ENCODE measurements at regions not wholly inside any gene's neighbourhood (a gene's known extent, or its start where the extent isn't known, plus 50 kb on each side); places are given as distances from the start of the nearest gene placed in this dataset.
"Not testable (repeated sequence)": the region's sequence is repeated elsewhere in the genome, so short reads cannot be mapped to it uniquely, and the experiment has no call there.

DNA sequence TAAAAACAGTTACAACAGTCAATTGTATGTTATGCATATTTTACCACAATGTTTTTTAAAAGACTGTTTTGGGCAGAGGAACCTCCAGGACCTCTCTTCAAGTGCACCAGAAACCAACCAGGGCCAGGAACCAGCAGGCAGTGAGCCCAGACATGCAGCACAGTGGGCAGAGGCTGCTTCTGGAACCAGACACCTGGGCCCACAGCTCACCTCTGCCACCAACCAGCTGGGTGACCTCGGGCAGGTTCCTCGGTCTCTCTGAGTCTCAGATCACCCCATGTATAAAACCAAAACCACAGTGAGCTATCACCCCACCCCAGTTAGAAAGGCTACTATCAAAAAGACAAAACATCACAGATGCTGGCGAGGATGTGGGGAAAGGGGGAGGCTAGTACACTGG lies 161.0 kb downstream of the C16orf95 start:
- DNase-seq (ENCODE audit: low spot score), result no peak

DNA sequence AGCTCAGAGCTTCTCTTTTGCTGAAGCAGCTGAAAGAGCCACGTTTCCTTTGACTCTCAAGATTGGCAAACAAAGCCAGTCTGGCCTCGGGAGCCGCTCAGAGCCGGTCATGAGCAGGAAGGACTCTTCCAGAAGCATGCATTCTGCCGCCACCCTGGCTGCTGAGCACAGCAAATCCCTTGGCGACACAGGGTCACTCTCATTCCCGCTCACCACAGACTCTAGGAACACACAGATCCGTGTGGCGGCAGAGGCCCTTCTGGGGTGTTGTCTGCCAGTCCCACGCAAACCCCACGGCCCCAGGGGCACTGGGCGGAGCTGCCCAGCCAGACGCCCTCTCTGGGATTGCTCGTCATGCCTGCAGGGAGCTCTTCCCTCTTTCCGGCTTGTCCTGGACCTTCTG lies 157.0 kb downstream of the C16orf95 start:
- no peak for DNase-seq (ENCODE audit: low spot score)

DNA sequence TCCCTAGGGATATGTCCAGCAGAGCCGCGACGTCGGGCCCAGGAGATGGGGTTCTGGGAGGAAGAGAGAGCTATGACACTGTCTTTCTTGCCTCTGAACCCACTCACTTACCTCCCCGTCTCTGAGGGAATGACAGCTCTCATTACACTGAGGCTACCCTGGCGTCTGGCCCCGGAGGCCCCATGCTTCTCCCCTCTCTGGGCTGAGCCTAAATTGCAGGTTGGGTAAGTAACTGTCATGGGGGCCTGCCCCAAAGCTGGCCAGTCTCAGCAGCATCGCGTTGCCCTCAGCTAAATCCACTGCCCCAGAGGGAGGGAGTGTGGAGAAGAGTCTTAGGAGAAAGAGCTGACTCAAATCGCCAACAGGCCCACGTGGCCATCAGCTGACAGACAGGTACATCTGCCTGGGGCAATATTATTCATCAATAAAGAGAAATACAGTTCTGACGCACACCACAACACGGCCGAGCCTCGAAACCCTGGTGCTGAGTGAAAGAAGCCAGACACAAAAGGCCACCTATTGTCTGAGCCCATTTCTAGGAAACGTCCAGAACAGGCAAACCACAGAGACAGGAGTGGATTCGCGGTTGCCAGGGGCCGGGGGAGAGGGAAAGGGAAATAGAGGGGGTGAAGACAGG lies 156.4 kb downstream of the C16orf95 start:
- DNase-seq (ENCODE audit: low spot score), result no peak

DNA sequence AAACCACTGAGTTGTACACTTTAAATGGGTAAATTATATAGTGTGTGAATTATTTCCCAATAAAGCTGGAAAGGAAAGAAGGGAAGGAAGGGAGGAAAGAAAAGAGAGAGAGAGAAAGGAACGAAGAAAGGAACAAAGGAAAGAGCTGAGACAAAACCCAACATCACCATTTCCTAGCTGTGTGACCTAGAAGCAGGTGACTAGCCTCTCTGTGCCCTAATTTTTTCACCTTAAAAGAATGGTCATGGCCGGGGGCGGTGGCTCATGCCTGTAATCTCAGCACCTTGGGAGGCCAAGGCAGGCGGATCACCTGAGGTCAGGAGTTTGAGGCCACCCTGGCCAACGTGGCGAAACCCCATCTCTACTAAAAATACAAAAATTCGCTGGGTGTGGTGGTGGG lies 155.8 kb downstream of the C16orf95 start:
- not testable (repeated sequence) for DNase-seq (ENCODE audit: low spot score)

DNA sequence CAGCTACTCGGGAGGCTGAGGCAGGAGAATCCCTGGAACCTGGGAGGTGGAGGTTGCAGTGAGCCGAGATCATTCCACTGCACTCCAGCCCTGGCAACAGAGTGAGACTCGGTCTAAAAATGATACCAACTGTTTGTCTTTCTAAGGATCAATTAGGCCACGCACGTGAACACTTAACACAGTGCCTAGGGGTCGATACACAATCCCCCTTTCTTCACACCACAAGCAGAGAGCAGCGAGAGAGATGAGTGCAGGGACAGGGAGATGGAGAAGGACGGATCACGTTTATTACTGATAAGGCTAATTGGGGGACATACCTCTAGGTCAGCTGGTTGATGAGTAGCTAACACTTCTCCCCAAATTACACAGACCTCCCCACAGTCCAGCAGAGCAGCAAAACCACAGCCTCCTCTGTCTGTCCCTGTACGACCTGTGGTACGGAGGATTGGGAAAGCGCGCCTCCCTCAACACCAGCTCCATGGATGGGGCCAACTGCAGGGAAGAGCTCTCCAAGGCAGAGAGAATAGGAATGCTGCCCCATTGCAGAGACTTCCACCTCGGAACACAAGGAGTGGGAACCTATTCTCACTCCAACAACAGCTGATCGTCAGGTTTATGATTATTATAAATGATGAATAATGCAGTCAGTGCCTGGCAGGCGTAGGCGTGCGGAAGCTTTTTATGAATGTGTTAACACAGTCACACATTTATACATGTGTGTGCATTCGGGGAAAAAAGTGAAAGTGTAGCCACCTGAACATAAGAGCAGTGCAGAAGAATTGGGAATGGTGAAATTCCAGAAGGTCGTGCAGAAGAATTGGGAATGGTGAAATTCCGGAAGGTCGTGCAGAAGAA lies 155.1 kb downstream of the C16orf95 start:
- no peak for DNase-seq (ENCODE audit: low spot score)

DNA sequence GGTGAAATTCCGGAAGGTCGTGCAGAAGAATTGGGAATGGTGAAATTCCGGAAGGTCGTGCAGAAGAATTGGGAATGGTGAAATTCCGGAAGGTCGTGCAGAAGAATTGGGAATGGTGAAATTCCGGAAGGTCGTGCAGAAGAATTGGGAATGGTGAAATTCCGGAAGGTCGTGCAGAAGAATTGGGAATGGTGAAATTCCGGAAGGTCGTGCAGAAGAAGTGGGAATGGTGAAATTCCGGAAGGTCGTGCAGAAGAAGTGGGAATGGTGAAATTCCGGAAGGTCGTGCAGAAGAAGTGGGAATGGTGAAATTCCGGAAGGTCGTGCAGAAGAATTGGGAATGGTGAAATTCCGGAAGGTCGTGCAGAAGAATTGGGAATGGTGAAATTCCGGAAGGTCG lies 154.4 kb downstream of the C16orf95 start:
- not testable (repeated sequence) for DNase-seq (ENCODE audit: low spot score)

DNA sequence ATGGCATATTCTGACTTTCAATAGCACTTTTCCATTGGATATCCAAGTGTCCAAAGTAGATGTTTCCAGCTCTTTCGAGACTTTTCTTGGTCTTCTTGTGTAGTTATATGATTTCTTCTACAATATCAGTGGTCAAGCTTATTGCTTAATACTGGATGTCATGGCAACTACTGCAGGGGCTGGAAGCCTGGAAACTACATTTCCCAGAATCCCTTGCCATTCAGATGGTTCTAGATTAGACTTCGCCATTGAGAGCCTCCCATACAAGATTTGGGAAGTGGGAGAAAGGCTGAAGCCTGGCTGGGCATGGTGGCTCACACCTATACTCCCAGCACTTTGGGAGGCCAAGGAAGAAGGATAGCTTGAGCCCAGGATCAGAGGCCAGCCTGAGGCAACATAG lies 153.6 kb downstream of the C16orf95 start:
- DNase-seq (ENCODE audit: low spot score), result no peak

DNA sequence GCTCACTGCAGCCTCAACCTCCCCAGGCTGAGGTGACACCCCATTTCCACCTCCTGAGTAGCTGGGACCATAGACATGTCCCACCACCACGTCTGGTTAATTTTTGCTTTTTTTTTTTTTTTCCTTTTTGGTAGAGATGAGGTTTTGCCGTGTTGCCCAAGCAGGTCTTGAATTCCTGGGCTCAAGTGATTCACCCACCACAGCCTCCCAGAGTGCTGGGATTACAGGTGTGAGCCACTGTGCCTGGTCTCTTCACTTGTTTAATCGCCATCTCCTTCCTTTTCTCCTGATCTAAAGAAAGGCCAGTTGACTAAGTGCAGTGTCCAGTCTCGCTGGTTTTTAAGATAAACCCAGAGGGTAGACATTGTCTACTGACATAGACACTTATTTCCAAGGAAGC lies 152.0 kb downstream of the C16orf95 start:
- DNase-seq (ENCODE audit: low spot score), result no peak

DNA sequence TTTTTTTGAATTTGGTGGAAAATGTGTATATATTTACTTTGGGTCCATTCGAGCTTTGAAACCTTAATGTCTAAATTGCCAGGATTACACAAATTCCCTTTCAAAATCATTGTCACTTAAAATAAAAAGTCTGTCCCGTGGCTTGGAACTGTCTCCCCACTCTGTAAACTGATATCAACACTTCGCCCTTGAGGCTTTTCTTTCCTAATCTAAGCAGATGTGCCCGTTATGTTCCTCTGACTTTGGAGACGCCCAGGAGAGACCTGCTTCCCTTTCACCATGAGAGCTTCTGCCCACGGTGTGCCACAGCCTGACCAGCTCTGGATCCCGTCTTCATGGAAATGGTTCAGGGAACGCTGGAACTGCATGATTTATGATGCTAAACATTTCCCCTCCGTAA lies 151.3 kb downstream of the C16orf95 start:
- DNase-seq (ENCODE audit: low spot score), result no peak

DNA sequence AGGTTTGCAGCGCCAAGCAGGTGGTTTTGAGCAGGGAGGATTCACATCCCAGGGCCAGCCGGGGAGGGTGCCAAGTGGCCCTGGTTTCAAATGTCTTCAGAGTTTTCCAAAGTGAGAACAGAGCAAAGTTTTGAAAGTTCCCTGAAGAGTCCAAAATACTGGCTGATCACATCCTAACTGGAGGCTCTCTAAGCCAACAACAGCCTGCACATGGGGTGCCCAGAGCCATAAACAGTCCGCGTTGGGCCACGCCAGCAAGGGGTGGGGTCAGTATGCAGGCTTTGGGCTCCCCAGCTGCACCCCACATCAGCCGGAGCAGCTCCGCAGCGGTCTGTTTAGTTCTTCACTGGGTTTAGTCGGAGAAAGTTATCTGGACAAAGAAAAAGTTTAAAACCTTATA lies 150.9 kb downstream of the C16orf95 start:
- DNase-seq (ENCODE audit: low spot score), result no peak

DNA sequence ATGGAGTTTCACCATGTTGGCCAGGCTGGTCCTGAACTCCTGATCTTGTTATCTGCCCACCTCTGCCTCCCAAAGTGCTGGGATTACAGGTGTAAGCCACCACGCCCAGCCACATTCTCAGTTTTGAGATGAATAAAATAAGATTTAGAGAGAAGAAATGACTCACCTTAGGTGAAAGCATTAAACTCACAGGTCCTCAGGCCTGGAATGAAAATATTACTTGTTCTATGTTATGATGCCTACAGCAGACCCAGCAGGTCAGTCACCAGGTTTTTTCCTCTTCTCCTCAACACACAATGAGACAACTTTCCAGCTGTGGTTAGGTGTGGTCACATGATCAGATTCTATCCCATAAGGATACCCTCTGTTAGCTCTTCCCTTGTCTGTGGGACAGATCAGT lies 150.3 kb downstream of the C16orf95 start:
- no peak for DNase-seq (ENCODE audit: low spot score)

DNA sequence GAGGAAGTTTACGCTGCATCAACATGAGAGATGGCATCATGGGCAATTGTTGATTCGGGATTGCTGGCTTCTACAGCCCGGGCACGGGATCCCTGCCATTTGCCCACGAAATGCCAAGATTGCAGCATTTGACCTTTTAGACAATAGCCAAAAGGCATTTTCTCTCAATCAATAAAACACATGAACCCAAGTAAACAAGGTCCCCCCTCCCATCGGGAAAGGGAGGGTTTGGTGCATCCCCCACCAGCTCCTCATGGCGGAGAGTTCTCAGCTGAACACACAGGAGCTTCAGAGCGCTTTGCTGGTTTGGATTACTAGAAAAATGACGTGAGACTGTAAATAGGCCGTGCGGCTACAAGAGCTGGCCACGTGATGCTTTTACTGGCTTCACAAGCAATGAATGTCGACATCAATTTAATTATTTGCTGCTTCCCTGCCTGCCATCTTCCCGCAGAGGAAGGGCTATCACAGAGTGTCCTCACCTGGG lies 147.6 kb downstream of the C16orf95 start:
- DNase-seq (ENCODE audit: low spot score), result no peak

DNA sequence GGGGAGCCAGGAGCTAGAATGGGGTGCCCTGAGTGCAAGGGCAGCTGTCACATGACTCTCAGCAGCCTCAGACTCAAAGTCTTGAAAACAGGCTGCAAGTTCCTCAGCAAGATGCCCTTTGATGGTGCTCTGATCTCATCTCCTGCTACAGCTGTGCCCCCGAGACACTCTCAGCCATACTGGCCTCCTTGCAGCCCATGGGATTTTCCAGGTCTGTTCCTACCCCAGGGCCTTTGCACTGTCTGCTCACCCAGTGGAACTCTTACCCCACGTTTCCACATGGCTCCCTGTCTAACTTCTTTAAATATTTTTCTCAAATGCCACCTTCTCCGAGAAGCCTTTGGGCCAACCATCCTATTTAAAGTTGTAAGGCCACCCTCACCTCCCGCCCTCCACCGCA lies 146.9 kb downstream of the C16orf95 start:
- no peak for DNase-seq (ENCODE audit: low spot score)

DNA sequence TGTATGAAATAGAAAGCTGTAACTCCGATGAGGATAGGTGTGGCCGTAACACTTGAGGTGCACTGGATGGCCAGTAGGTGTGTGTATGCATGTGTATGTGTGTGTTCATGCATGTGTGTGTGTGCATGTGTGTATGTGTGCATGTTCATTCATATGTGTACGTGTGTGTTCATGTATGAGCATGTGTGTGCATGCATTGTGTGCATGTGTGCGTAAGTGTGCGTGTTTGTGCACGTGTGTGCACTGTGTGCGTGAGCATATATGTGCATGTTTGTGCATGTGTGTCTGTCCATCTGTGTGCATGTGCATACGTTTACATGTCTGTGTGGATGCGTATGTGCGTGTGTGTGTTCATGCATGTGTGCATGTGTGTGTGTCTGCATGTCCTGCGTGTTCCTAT lies 145.5 kb downstream of the C16orf95 start:
- no peak for DNase-seq (ENCODE audit: low spot score)

DNA sequence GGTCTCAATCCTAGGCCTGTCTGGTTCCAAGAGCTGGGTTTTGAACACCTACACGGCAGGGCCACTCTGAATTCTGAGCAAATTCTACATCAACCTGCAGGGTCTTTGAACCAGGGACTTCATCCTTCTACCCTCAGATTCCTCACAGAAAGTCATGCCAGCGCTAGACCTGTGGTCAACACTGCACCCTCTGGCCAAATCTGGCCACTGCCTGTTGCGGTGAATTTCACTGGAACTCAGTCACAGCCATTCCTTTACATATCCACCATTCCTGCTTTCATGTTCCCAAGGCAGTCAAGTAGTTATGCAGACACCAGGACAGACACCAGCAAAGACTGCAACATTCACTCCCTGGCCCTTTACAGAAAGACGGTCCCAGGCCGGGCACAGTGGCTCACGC lies 144.6 kb downstream of the C16orf95 start:
- no peak for DNase-seq (ENCODE audit: low spot score)

DNA sequence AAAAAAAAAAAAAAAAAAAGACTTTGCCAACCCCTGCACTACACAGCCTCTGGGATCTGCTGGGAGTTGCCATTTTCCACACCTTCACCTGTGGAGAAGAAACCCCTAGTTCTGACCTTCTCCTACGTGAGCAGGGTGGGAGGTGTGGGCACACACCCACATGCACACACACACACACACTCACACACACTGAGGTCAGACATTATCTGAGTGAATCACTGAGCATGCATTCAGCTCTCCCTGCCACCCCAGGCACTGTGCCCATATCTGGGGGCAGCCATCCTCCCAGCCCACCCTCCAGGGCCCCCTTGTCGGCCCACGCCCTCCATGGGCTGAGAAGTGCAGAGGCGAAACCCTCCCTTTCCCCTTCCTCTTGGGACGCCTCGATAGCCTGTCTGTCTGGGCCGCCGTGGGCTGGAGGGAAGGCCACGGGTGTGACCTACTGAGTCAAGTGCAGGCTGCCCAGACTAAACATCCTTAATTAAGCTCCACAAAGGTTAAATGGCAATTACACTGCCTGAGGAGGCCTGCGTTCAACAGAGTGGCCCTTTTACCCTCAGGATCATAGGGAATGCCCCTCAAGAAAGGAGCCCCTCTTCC lies 143.8 kb downstream of the C16orf95 start:
- DNase-seq (ENCODE audit: low spot score), result no peak

DNA sequence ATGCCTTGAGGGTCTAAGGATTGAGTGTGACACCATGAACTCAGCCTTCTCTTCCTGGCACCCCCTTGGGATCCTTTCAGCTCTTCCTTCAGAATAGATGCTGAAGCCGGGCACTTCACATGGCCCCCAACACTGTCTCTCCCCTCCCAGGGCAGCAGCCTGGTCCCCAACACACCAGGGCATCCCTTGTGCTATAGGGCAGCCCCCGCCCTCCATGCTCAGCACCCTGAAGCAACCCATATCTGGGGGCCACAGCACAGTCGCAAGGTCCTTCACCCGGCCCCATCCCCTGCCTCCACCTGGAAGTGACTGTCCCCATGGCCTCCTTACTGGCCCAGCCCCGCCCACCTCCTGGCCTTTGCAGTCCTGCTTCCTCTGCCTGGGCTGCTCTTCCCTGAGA lies 143.1 kb downstream of the C16orf95 start:
- DNase-seq (ENCODE audit: low spot score), result no peak

DNA sequence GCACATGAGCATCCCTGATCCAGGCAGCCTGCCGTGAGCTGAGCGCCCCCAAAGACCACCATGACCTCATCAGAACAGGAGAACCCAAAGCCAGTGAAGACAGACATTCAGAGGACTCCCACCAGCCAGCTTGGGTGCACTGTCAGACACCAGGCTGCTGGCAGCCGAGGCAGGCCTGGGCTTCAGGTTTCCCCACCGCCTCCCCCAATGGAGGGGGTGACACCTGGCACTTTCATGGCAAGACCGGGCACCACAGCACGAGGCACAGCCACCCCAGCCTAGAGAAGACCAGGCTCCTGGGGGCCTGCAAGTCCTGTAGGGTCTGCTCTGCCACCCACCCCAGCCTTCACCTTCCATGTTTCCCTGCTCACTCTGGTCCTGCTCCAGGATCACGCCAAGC lies 140.5 kb downstream of the C16orf95 start:
- no peak for DNase-seq (ENCODE audit: low spot score)

DNA sequence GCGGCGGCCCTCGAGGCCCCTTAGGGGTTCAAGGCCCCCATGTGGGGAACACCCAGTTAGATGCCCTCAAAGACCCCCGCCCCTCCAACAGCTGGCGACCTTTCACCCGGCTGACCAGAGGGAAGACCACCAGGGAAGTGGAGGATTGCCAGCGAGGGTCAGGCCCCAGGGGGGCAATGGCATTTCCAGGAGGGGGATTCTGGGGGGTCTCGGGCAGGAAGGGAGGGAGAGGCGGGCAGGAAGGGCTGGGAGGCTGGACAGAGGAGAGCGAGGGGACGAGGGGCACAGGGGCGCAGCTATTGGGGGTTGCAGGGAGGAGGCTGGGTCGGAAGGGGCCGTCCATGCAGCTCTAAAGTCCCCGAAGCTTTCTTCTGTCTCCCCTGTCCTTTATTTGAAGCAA lies 139.5 kb downstream of the C16orf95 start:
- DNase-seq (ENCODE audit: low spot score), result no peak

DNA sequence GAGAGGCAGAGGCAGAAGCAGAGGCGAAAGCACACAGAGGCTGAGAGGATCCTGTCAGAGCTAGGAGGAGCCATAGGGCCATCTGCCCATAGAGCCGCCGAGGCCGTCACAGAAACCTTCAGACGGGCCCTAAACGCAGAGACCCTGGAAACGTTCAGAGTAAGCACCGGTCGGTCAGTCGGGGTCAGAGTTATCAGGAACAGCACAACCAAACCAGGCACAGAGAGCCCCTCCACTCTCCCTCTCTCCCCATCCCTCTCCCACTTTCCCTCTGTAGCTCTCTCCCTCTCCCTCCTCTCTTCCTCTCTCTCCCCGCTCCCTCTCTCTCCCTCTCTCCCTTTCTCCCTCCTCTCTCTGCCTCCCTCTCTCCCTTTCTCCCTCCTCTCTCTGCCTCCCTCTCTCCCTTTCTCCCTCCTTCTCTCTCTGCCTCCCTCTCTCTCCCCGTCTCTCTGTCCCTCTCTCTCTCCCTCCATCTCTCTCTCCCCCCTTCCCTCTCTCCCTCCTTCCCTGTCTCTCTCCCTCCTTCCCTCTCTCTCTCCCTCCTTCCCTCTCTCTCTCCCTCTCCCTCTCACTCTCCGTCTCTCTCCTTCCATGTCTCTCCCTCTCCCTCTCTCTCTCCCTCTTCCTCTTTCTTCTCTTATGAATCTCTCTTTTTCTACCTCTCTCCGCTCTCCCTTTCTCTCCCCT lies 138.9 kb downstream of the C16orf95 start:
- DNase-seq (ENCODE audit: low spot score), result no peak

DNA sequence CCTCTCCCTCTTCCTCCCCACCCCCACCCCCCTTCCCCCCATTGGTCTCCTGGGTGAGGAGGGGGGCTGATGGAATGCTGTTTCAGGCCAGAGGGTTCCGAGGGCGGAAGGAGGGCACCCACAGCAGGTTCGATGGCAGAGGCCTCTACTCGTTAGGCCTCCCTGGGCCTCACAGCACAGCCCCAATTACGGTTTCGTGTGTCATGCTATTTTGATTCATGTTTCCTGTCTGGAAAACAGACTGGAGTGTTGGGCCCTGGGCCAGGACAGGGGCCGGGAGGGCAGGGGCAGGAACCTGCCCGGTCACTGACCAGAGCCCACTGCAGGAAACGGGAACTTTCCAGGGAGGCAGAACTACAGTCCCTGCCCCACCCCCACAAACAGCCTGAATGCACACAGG lies 138.2 kb downstream of the C16orf95 start:
- no peak for DNase-seq (ENCODE audit: low spot score)

DNA sequence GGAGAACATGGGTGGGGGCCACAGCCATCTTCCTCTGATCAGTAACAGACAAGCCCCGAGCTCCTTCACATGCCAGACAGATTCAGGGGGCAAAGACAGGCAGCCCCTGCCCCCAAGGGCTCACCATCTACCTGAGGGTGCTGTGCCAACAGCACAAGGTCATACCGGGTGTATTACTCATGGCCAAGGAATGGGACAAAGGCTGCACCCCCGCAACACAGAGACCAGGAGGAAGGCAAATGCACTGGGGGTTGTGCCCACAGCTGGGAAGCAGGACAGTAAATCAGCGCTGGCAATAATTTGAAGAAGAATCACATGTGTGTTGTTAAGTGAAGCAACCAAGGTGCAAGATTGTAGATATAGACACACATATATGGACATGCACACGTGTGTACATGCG lies 137.1 kb downstream of the C16orf95 start:
- DNase-seq (ENCODE audit: low spot score), result no peak

DNA sequence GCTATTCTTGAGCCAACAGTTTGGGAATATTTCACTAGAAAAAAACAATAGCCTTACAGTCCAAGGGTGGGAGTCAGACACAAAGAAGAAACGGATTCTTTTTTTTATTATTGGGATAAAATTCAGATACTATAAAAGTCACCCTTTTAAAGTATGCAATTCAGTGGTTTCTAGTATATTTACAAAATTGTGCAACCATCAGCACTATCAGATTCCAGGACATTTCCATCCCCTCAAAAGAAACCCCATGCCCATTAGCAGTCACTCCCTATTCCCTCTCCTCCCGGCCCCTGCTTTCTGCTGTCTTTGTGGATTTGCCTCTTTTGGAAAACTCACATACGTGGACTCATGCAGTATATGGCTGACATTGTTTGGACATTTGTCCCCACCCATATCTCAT lies 134.4 kb downstream of the C16orf95 start:
- no peak for DNase-seq (ENCODE audit: low spot score)

Measured in CD4-positive, alpha-beta T cell treated with Interleukin-2 at 100 ng/mL for 4 hours (primary cell).